ENCODE measurements at regions not wholly inside any gene's neighbourhood (a gene's known extent, or its start where the extent isn't known, plus 50 kb on each side); places are given as distances from the start of the nearest gene placed in this dataset.

DNA sequence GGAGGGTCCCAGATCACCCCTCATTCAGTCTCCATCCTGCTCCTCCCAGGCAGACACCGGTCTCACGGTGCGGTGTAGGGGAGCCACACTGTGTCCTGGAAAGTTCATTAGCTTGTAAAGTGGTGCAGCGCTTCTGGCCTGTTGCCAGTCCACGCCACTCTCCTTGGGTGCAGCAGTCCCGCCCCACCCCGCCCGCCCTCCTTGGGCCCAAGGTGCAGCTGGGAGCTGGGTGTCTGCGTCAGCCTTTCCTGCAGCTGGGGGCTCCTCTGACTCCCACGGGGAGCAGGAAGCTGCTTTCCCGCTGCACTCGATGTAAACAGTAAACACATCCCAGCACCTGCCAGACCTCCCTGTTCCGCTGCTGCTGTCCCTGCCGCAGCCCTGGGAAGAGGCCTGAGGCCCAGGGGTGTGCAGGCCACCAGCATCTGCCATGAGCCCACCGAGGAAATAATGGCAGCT, 53.8 kb upstream of the ASB18 start:
- no peaks in the 10 kb centered on the region for H3K27me3 Mint-ChIP-seq (ENCODE audit: unreplicated experiment)
- no TSS peak for BruUV-seq (replicated peaks)
- intact Hi-C loops (cut with micrococcal nuclease; ENCODE audit: unreplicated experiment) = no loop called here
- H3K4me3 Mint-ChIP-seq (ENCODE audit: low read depth, unreplicated experiment) = no peak overlapping the region
- H3K9me3 Mint-ChIP-seq (ENCODE audit: low read depth, unreplicated experiment) = no peaks in the 10 kb centered on the region
- H3K27ac Mint-ChIP-seq (ENCODE audit: unreplicated experiment) = no peak overlapping the region
- DNase-seq = peak; percentile 21
- TF ChIP-seq, protein P1, sequence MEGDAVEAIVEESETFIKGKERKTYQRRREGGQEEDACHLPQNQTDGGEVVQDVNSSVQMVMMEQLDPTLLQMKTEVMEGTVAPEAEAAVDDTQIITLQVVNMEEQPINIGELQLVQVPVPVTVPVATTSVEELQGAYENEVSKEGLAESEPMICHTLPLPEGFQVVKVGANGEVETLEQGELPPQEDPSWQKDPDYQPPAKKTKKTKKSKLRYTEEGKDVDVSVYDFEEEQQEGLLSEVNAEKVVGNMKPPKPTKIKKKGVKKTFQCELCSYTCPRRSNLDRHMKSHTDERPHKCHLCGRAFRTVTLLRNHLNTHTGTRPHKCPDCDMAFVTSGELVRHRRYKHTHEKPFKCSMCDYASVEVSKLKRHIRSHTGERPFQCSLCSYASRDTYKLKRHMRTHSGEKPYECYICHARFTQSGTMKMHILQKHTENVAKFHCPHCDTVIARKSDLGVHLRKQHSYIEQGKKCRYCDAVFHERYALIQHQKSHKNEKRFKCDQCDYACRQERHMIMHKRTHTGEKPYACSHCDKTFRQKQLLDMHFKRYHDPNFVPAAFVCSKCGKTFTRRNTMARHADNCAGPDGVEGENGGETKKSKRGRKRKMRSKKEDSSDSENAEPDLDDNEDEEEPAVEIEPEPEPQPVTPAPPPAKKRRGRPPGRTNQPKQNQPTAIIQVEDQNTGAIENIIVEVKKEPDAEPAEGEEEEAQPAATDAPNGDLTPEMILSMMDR (IDR thresholded peaks at IDR 0.05; ENCODE audit: unreplicated experiment) = no peak
- no peaks in the 10 kb centered on the region for H3K36me3 Mint-ChIP-seq (ENCODE audit: insufficient read depth, unreplicated experiment)
- CTCF ChIA-PET = no interaction called here
- no peaks in the 10 kb centered on the region for H3K4me1 Mint-ChIP-seq (ENCODE audit: low read depth, unreplicated experiment)

DNA sequence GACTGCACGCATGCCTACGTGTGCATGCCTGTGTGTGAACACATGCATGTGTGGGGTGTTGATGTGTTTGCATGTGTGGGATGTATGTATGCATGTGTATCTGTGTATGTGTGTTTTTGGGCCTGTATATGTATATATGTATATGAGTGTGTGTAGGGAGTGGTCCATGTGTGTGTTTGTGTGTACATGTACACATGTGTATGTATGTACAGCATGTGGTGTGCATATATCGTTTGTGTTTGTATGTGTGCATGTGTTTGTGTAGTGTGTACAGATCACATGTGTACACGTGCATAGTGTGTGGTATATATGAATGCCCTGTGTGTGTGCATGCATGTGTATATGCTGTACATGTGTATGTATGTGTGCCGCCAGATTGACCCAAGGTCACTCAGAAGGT, 54.2 kb upstream of the ASB18 start:
- Mint-ChIP-seq H3K4me3 (ENCODE audit: low read depth, unreplicated experiment) (no peak overlapping the region), H3K4me1 (ENCODE audit: low read depth, unreplicated experiment) (no peaks in the 10 kb centered on the region), H3K36me3 (ENCODE audit: insufficient read depth, unreplicated experiment) (no peaks in the 10 kb centered on the region), H3K27me3 (ENCODE audit: unreplicated experiment) (peaks cover 3% of the 10 kb centered on the region), H3K9me3 (ENCODE audit: low read depth, unreplicated experiment) (no peaks in the 10 kb centered on the region), H3K27ac (ENCODE audit: unreplicated experiment) (no peak overlapping the region)
- TF ChIP-seq, protein P1 (IDR thresholded peaks at IDR 0.05; ENCODE audit: unreplicated experiment) = no peak
- DNase-seq = no peak
- no TSS peak for BruUV-seq (replicated peaks)
- CTCF ChIA-PET = no interaction called here
- intact Hi-C loops (cut with micrococcal nuclease; ENCODE audit: unreplicated experiment) = no loop called here

DNA sequence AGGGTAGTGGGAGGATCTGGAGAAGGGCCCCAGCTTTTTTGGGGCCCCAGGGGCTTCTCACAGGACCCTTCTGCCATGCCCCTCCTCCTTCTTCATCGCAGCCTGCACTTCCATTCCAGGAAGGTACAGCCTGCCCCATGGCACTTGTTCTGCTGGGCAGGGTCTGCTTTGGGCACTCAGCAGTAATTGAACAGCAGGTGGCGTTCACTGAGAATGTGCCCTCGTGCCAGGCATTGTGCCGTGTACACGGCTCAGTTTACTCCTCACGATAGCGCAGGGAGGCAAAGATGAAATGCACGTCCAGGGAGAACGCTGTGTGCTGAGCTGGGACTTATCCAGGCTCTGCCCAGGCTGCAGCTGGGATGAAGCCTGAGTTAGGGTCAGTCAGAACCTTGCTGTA, 54.8 kb upstream of the ASB18 start:
- H3K36me3 Mint-ChIP-seq (ENCODE audit: insufficient read depth, unreplicated experiment) = no peaks in the 10 kb centered on the region
- CTCF ChIA-PET = no interaction called here
- H3K4me3 Mint-ChIP-seq (ENCODE audit: low read depth, unreplicated experiment) = no peak overlapping the region
- no peaks in the 10 kb centered on the region for H3K4me1 Mint-ChIP-seq (ENCODE audit: low read depth, unreplicated experiment)
- intact Hi-C loops (cut with micrococcal nuclease; ENCODE audit: unreplicated experiment) = no loop called here
- H3K27me3 Mint-ChIP-seq (ENCODE audit: unreplicated experiment) = peaks cover 10% of the 10 kb centered on the region
- TF ChIP-seq, protein P1 (IDR thresholded peaks at IDR 0.05; ENCODE audit: unreplicated experiment) = no peak
- no peak for DNase-seq
- no peak overlapping the region for H3K27ac Mint-ChIP-seq (ENCODE audit: unreplicated experiment)
- no peaks in the 10 kb centered on the region for H3K9me3 Mint-ChIP-seq (ENCODE audit: low read depth, unreplicated experiment)
- no TSS peak for BruUV-seq (replicated peaks)

DNA sequence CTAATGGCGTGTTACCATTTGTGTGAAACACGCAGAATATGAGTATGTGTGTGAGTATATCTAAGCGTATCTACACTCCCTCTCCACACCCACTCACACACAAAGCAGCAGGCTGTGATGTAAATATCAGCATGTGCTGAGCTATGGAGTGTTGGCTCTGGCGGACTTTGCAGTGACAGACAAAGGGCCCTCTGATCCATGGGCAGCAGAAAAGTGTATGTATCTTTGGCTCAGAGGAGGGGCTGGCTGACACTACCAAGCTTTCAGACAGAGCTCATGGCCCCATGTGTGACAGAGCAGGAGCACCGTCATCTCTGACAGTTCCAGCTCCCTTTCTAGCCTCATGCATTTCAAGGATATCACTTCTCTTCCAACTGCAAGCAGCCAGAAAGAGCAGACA, 57.2 kb upstream of the ASB18 start:
- TF ChIP-seq, protein P1 (IDR thresholded peaks at IDR 0.05; ENCODE audit: unreplicated experiment) = no peak
- H3K9me3 Mint-ChIP-seq (ENCODE audit: low read depth, unreplicated experiment) = no peaks in the 10 kb centered on the region
- CTCF ChIA-PET = no interaction called here

More for the DNA sequence above, 57.2 kb upstream of the ASB18 start:
- no peak for DNase-seq
- no TSS peak for BruUV-seq (replicated peaks)
- intact Hi-C loops (cut with micrococcal nuclease; ENCODE audit: unreplicated experiment) = no loop called here
- no peaks in the 10 kb centered on the region for H3K36me3 Mint-ChIP-seq (ENCODE audit: insufficient read depth, unreplicated experiment)
- no peaks in the 10 kb centered on the region for H3K4me1 Mint-ChIP-seq (ENCODE audit: low read depth, unreplicated experiment)
- H3K4me3 Mint-ChIP-seq (ENCODE audit: low read depth, unreplicated experiment) = no peak overlapping the region
- H3K27ac Mint-ChIP-seq (ENCODE audit: unreplicated experiment) = no peak overlapping the region
- H3K27me3 Mint-ChIP-seq (ENCODE audit: unreplicated experiment) = peaks cover 18% of the 10 kb centered on the region

All from Calu3 (cell line).